Heart left ventricle (tissue), 16 donors: ENCODE measurements at regions not wholly inside any gene's neighbourhood (a gene's known extent, or its start where the extent isn't known, plus 50 kb on each side); places are given as distances from the start of the nearest gene placed in this dataset.
"Not testable (repeated sequence)": the region's sequence is repeated elsewhere in the genome, so short reads cannot be mapped to it uniquely, and the experiment has no call there.

Experiments used
- ATAC-seq, 4 donors: fragments of 200-7000 bp; cut with Tn5 transposase; one replicate each; pipeline ENCODE4 v1.9.1; 2020 to 2022; ENCODE audit warnings: moderate library complexity in 4 of 4, mild to moderate bottlenecking in 3 of 4, moderate number of reproducible peaks in 1 of 4
- DNase-seq, 5 donors: peaks; one replicate each; pipeline ENCODE4 v3.0.0-alpha.2; 2020
- H3K27ac ChIP-seq, 12 donors: fragments of 200-600 bp; sonication (generic) in 4 of 12; one replicate each; pipeline versions ENCODE4 v1.5.0 to v1.8.0; 2016 to 2022; ENCODE audit warnings: mild to moderate bottlenecking in 2 of 12
- H3K27me3 ChIP-seq, 9 donors: fragments of 200-600 bp; sonication (generic) in 2 of 9; one replicate each; pipeline versions ENCODE4 v1.5.1 to v1.8.0; 2016 to 2022; ENCODE audit warnings: mild to moderate bottlenecking in 3 of 9
- H3K36me3 ChIP-seq, 9 donors: fragments of 200-600 bp; sonication (generic) in 2 of 9; one replicate each; pipeline versions ENCODE4 v1.5.0 to v1.8.0; 2018 to 2022; ENCODE audit warnings: mild to moderate bottlenecking in 2 of 9
- H3K4me1 ChIP-seq, 12 donors: fragments of 200-600 bp; sonication (generic) in 4 of 12; one replicate each; pipeline versions ENCODE4 v1.5.0 to v1.8.0; 2016 to 2022; ENCODE audit warnings: mild to moderate bottlenecking in 3 of 12
- H3K4me3 ChIP-seq, 12 donors: fragments of 200-600 bp; sonication (generic) in 4 of 12; one replicate each; pipeline versions ENCODE4 v1.5.0 to v1.8.0; 2017 to 2022; ENCODE audit warnings: mild to moderate bottlenecking in 9 of 12, moderate library complexity in 4 of 12
- H3K9me3 ChIP-seq, 12 donors: fragments of 200-600 bp; sonication (generic) in 4 of 12; one replicate each; pipeline versions ENCODE4 v1.5.0 to v1.8.0; 2016 to 2022; ENCODE audit warnings: mild to moderate bottlenecking in 1 of 12
- POLR2A ChIP-seq, 2 donors: fragments of 450-650 bp; IDR thresholded peaks; one replicate each; pipeline ENCODE4 v1.6.1; 2017; ENCODE audit warnings: antibody characterized with exemption in 2 of 2, mild to moderate bottlenecking in 2 of 2, moderate library complexity in 2 of 2
- WGBS, 4 donors: extraction: QIAGEN DNeasy Blood & Tissue Kit in 2 of 4; methylation state at CpG; one replicate each; pipeline versions ENCODE4 v1.1.5 to v1.1.7; 2013 to 2018; 5-methylcytosine and 5-hydroxymethylcytosine counted together
- intact Hi-C, 10 donors: fragments of 100-400 bp; cut with DNase I; formaldehyde crosslinking; loops; one replicate each; pipeline versions ENCODE4 v1.11.1 to v1.14.2; 2022
- TF ChIP-seq, protein P1 (sequence below), 12 donors: fragments of 200-600 bp; sonication (generic) in 4 of 12; IDR thresholded peaks; one replicate each; pipeline versions ENCODE4 v1.5.0 to v1.8.0; 2018 to 2022; ENCODE audit warnings: antibody characterized with exemption in 12 of 12, mild to moderate bottlenecking in 5 of 12
- donor health status: ischemic (EF 13 %, LVEDD 7.1; RV severe dilation, severe dysfunction).
- donor health status: healthy with polysubstance abuse.
- donor health status: DM: no; HTN: yes; CAD: no.
- donor health status: DM: no; HTN: no; CAD: no.
- donor health status: ischemic (EF 25% LVEDD 6.9; RV normal size, moderate dysfunction).
- donor health status: ischemic (EF 25% LVEDD 5.7; RV mildly dilated, moderate dysfunction).
- donor health status: healthy.
- donor health status: DM: yes; HTN: yes; CAD: no.
- donor health status: ischemic (EF 35%, LVEDD 5.7; RV mildly dilated, moderate dysfunction).
- donor health status: nonischemic (EF 11% LVEDD 7.7; RV severe dilation, severe dysfunction).
- donor health status: DM: yes; HTN: yes; CAD: no.
- donor health status: PGD.
- donor health status: ischemic (EF 29% LVEDD 5.4; RV normal size, mild dysfunction).
- donor health status: nonischemic (EF 23%, LVEDD 6.1; RV moderate dilation, normal function).

DNA sequence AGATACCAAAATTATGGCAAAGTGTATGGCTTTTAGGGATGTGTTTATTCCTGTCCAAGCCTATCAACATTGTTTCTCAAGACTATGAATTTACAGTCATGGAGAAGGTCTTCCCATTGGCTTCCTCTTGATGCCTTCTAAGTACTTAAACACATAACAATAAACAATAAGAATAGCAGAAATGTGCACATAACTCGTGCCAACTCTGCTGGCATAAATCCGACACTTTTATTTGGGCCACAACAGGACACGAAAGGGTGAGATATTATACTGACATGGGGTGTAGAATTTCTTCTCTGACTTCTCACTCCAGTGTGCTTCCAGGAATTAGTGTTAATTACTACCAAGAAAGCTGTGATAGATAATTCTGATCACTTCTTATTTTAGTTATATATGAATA is 695.9 kb upstream of the SLC35B3 start:
- H3K36me3 ChIP-seq, result no peaks in the 10 kb centered on the region
- intact Hi-C loops, result no loop called here
- ATAC-seq, result no peak
- no peak overlapping the region for H3K27ac ChIP-seq
- H3K4me3 ChIP-seq, result no peak overlapping the region
- WGBS, 4 donors, result 55 to 59% (median 57%) methylated on average over 3 of the region's 3 CpGs
- no peak for DNase-seq
- H3K9me3 ChIP-seq, result peaks cover 0 to 6% (median 0%) of the 10 kb centered on the region in 12 donors
- no peaks in the 10 kb centered on the region for H3K27me3 ChIP-seq
- TF ChIP-seq, protein P1, sequence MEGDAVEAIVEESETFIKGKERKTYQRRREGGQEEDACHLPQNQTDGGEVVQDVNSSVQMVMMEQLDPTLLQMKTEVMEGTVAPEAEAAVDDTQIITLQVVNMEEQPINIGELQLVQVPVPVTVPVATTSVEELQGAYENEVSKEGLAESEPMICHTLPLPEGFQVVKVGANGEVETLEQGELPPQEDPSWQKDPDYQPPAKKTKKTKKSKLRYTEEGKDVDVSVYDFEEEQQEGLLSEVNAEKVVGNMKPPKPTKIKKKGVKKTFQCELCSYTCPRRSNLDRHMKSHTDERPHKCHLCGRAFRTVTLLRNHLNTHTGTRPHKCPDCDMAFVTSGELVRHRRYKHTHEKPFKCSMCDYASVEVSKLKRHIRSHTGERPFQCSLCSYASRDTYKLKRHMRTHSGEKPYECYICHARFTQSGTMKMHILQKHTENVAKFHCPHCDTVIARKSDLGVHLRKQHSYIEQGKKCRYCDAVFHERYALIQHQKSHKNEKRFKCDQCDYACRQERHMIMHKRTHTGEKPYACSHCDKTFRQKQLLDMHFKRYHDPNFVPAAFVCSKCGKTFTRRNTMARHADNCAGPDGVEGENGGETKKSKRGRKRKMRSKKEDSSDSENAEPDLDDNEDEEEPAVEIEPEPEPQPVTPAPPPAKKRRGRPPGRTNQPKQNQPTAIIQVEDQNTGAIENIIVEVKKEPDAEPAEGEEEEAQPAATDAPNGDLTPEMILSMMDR (IDR thresholded peaks at IDR 0.05), result no peak
- no peak for TF ChIP-seq POLR2A (IDR thresholded peaks at IDR 0.05)
- no peaks in the 10 kb centered on the region for H3K4me1 ChIP-seq

DNA sequence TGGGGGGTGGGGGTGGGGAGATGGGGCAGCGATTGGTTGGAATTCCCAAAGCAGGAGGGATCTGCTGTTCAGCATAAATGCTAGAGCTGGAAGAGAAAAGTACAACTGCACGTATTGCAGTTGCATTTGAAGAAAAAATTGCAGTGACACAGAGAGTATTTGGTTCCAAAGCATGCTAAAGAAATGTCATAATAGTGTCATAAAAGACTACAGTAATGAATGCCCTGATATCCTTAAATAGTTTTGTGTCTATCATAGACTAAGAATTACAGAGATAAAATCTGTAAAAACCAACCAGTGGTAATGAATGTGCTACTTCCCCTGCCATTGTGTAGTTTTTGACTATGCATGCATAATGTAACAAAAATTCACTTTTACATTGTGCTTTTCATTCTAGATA is 693.6 kb upstream of the SLC35B3 start:
- Histone ChIP-seq H3K4me1 (no peaks in the 10 kb centered on the region), H3K27ac (no peak overlapping the region), H3K36me3 (no peaks in the 10 kb centered on the region), H3K9me3 (peaks cover 0 to 6% (median 0%) of the 10 kb centered on the region in 12 donors), H3K4me3 (no peak overlapping the region), H3K27me3 (no peaks in the 10 kb centered on the region)
- TF ChIP-seq, protein P1 (IDR thresholded peaks at IDR 0.05), result no peak
- TF ChIP-seq POLR2A (IDR thresholded peaks at IDR 0.05), result no peak
- intact Hi-C loops, result no loop called here
- 69 to 79% (median 72%) methylated on average over 2 of the region's 2 CpGs for WGBS, 4 donors
- DNase-seq (no peak), ATAC-seq (no peak)

DNA sequence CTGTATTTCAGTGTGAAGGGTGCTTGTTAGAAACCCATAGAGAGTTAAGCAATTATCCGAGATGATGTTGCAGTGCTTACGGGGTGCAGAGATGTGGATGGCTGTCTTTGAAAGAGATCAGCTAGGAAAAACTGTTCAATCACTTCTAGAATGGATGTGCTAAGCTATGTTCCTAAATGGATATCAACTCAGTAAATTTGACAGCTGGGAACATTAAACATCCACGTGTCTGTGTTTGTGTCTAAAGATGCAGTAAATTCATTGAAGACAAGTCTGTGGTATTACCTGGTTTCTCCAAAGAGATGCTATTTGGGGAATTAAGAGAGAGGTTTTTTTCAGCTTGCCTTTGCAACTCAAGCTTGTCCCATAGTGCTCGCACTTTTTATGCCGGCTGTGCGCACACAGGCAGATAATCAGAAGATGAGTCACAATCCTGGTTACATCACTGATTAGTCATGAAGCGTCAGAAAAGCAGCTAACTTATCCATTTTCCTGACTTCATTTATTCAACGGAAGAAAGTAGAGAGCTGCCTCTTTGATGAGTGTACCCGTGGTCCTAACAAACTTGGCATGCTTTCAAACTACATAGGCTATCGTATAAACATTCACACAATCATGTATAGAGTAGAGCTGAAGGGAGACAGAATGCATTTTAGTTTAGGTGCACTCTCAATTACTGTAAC is 691.7 kb upstream of the SLC35B3 start:
- intact Hi-C loops, result no loop called here
- Histone ChIP-seq H3K27ac (no peak overlapping the region), H3K4me3 (no peak overlapping the region), H3K9me3 (peaks cover 0 to 6% (median 0%) of the 10 kb centered on the region in 12 donors), H3K4me1 (no peaks in the 10 kb centered on the region), H3K27me3 (no peaks in the 10 kb centered on the region), H3K36me3 (no peaks in the 10 kb centered on the region)
- no peak for TF ChIP-seq POLR2A (IDR thresholded peaks at IDR 0.05)
- TF ChIP-seq, protein P1 (IDR thresholded peaks at IDR 0.05), result no peak
- DNase-seq, result no peak
- no peak for ATAC-seq
- 63 to 74% (median 67%) methylated on average over 10 of the region's 10 CpGs for WGBS, 4 donors

DNA sequence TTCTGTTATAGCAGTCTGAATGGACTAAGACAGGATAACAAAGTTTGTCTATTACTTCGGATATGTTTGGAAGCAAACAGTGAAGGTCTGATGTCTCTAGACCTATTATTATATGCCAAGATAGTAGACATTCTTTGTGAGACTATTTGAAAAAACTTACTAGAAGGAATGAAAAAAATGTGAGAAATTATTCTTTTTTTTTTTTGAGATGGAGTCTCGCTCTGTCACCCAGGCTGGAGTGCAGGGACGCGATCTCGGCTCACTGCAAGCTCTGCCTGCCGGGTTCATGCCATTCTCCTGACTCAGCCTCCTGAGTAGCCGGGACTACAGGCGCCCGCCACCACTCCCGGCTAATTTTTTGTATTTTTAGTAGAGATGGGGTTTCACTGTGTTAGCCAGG is 690.7 kb upstream of the SLC35B3 start:
- H3K4me3 ChIP-seq, ATAC-seq, H3K27me3 ChIP-seq, intact Hi-C loops, H3K4me1 ChIP-seq, H3K27ac ChIP-seq, H3K36me3 ChIP-seq, DNase-seq, H3K9me3 ChIP-seq: not testable (repeated sequence)
- 81 to 91% (median 89%) methylated on average over 10 of the region's 10 CpGs for WGBS, 4 donors

DNA sequence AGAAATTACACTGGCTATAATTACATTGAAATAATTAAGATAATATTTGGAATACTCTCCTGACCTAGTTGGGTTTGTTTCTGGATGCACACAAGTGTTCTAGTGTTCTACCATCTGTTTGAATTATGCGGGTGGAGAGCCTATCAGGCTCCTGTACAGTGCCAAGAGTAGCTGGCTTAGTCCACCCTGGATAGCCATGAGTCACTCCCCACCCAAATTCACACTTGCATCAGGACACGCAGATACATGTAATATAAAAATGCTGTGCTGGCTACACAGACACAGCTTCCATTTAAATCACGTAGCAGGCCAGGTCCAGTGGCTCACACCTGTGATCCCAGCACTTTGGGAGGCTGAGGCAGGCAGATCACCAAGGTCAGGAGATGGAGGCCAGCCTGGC is 686.2 kb upstream of the SLC35B3 start:
- no peak for DNase-seq
- 82 to 87% (median 84%) methylated on average over 3 of the region's 3 CpGs for WGBS, 4 donors
- Histone ChIP-seq H3K27me3 (no peaks in the 10 kb centered on the region), H3K4me3 (no peak overlapping the region), H3K27ac (no peak overlapping the region), H3K4me1 (no peaks in the 10 kb centered on the region), H3K36me3 (no peaks in the 10 kb centered on the region), H3K9me3 (no peaks in the 10 kb centered on the region)
- no peak for TF ChIP-seq POLR2A (IDR thresholded peaks at IDR 0.05)
- TF ChIP-seq, protein P1 (IDR thresholded peaks at IDR 0.05), result no peak
- no peak for ATAC-seq
- intact Hi-C loops, result no loop called here
